HEK293T (cell line): ENCODE measurements at regions not wholly inside any gene's neighbourhood (a gene's known extent, or its start where the extent isn't known, plus 50 kb on each side); places are given as distances from the start of the nearest gene placed in this dataset.

Experiments used
- CTCF ChIA-PET: fragments of 350-600 bp; formaldehyde crosslinking; extraction: SDS; loops from one replicate; lab custom pipeline; 2021; ENCODE audit warnings: antibody characterized with exemption, inconsistent platforms; lab: Yijun Ruan, JAX
- POLR2A ChIA-PET: fragments of 350-600 bp; formaldehyde crosslinking; extraction: SDS; loops from one replicate; lab custom pipeline; 2020; ENCODE audit warnings: antibody characterized with exemption, inconsistent platforms; lab: Yijun Ruan, JAX
- DNase-seq: peaks from one replicate; pipeline ENCODE4 v3.0.0; 2012; ENCODE audit warnings: mixed read lengths; ENCODE audit errors: extremely low spot score
- ARNT ChIP-seq: fragments of 450-650 bp; IDR thresholded peaks from 2 replicates; pipeline ENCODE4 v1.6.1; 2017; ENCODE audit warnings: mild to moderate bottlenecking
- BHLHE40 ChIP-seq: fragments of 450-650 bp; IDR thresholded peaks from 2 replicates; pipeline ENCODE4 v1.6.1; 2016; ENCODE audit warnings: mild to moderate bottlenecking, moderate library complexity, borderline replicate concordance
- CTBP1 ChIP-seq: fragments of 450-650 bp; IDR thresholded peaks from 2 replicates; pipeline ENCODE4 v1.6.1; 2016; ENCODE audit warnings: borderline replicate concordance
- ELF4 ChIP-seq: fragments of 450-650 bp; IDR thresholded peaks from 2 replicates; pipeline ENCODE4 v1.6.1; 2017; ENCODE audit warnings: antibody characterized with exemption
- FOXA1 ChIP-seq: fragments of 450-650 bp; IDR thresholded peaks from 2 replicates; pipeline ENCODE4 v1.6.1; 2016; ENCODE audit warnings: mild to moderate bottlenecking
- FOXK2 ChIP-seq: fragments of 450-650 bp; IDR thresholded peaks from 2 replicates; pipeline ENCODE4 v1.6.1; 2016; ENCODE audit warnings: mild to moderate bottlenecking
- FOXM1 ChIP-seq: fragments of 450-650 bp; IDR thresholded peaks from 2 replicates; pipeline ENCODE4 v1.6.1; 2017; ENCODE audit warnings: mild to moderate bottlenecking, borderline replicate concordance
- HDGF ChIP-seq: fragments of 450-650 bp; IDR thresholded peaks from 2 replicates; pipeline ENCODE4 v1.6.1; 2017; ENCODE audit warnings: antibody characterized with exemption, borderline replicate concordance
- L3MBTL2 ChIP-seq: fragments of 450-650 bp; conservative IDR thresholded peaks from 2 replicates; pipeline ENCODE4 v1.6.1; 2016; ENCODE audit warnings: mild to moderate bottlenecking
- LEF1 ChIP-seq: fragments of 450-650 bp; IDR thresholded peaks from 2 replicates; pipeline ENCODE4 v1.6.1; 2017; ENCODE audit warnings: mild to moderate bottlenecking, borderline replicate concordance
- NFRKB ChIP-seq: fragments of 450-650 bp; IDR thresholded peaks from 2 replicates; pipeline ENCODE4 v1.6.1; 2016; ENCODE audit warnings: mild to moderate bottlenecking, moderate library complexity
- PKNOX1 ChIP-seq: fragments of 450-650 bp; IDR thresholded peaks from 2 replicates; pipeline ENCODE4 v1.6.1; 2016
- SP1 ChIP-seq: fragments of 450-650 bp; IDR thresholded peaks from 2 replicates; pipeline ENCODE4 v1.6.1; 2017
- SUZ12 ChIP-seq: fragments of 450-650 bp; IDR thresholded peaks from 2 replicates; pipeline ENCODE4 v1.6.1; 2016; ENCODE audit warnings: mild to moderate bottlenecking
- TARDBP ChIP-seq: fragments of 450-650 bp; IDR thresholded peaks from 2 replicates; pipeline ENCODE4 v1.6.1; 2016
- ZNF384 ChIP-seq: fragments of 450-650 bp; IDR thresholded peaks from 2 replicates; pipeline ENCODE4 v1.6.1; 2016

- ChIA-PET CTCF (no interaction called here), POLR2A (no interaction called here)
- TF ChIP-seq L3MBTL2 (no peak), NFRKB (no peak), CTBP1 (no peak), TARDBP (no peak), SP1 (no peak), FOXK2 (no peak), FOXM1 (no peak)
- no peak for DNase-seq
These were observed 1001.8 kb downstream of the KCNT2 start for GRCh38 chr1:195606483-195606882.

DNA sequence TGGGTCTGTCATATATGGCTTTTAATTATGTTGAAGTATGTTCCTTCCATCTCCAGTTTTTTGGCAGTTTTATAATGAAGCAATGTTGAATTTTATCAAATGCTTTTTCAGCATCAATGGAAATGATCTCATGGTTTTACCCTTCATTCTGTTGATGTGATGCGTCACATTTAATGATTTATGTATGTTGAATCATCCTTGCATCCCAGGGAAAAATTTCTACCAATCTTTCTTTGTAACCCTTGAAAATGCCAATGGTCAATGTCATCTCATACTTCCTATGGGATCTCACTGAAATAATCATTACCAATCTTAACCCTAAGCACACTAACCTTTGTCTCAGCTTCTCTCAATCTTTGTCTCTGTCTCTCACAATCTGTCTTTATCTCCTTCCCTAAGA, 1004.0 kb downstream of the KCNT2 start:
- TF ChIP-seq NFRKB (no peak), PKNOX1 (no peak), FOXM1 (no peak), FOXA1 (no peak), ELF4 (no peak), LEF1 (no peak), SP1 (no peak), L3MBTL2 (no peak), BHLHE40 (no peak), FOXK2 (no peak), ARNT (no peak), CTBP1 (no peak), HDGF (no peak), TARDBP (no peak), ZNF384 (no peak), SUZ12 (no peak)
- CTCF ChIA-PET = no interaction called here
- POLR2A ChIA-PET = no interaction called here
- no peak for DNase-seq

DNA sequence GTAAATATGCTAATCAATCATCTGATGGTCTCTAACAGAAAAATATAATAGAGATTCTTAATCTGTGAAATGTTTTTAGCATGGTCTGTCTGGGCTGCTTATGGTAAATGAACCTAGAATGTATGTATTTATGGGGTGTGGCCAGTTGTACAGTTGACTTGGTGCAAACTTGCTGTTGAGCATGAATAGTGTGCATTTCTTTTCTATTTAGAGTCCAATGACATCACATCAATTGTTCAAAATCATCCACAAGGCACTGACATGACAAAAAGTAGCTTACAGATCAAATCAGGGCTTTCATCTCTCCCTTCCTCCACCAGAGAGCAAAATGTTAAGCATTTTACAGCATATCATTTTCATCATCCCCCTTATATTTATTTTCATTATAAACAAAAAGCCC, 1010.3 kb downstream of the KCNT2 start:
- TF ChIP-seq LEF1 (no peak), FOXK2 (no peak), ELF4 (no peak), NFRKB (no peak), TARDBP (no peak), FOXM1 (no peak), SP1 (no peak)
- ChIA-PET POLR2A (no interaction called here), CTCF (no interaction called here)
- DNase-seq = no peak

GRCh38 chr1:195594773-195595172, 1013.5 kb downstream of the KCNT2 start:
- TF ChIP-seq LEF1 (no peak), PKNOX1 (no peak), FOXK2 (no peak), ZNF384 (no peak), HDGF (no peak), ELF4 (no peak), L3MBTL2 (no peak), SP1 (no peak), NFRKB (no peak), BHLHE40 (no peak)
- DNase-seq = no peak
- ChIA-PET CTCF (interaction anchor here (0.5 kb wide), 1 partner anchor 377 kb away, joined by 3 read pairs; no protein-coding TSS in a partner anchor), POLR2A (no interaction called here)

DNA sequence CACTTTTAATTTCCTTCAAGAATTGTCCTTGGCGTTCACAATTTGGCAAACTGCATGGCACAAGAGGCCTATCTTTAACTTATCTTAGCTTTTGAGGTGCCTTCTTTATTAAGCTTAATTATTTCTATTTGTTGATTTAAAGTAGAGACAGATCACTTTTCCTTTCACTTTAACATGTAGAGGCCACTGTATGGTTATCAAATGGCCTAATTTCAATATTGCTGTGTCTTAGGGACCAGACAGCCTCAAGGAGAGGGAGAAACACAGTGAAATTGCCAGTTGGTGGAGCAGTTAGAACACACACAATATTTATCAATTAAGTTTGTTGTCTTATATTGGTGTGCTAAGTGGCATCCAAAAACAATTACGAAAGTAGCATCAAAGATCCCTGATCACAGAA, 1013.9 kb downstream of the KCNT2 start:
- ChIA-PET POLR2A (no interaction called here), CTCF (no interaction called here)
- no peak for DNase-seq
- no peak for TF ChIP-seq L3MBTL2
- no peak for TF ChIP-seq PKNOX1
- no peak for TF ChIP-seq ELF4
- no peak for TF ChIP-seq LEF1
- no peak for TF ChIP-seq FOXK2
- TF ChIP-seq SUZ12 = no peak
- no peak for TF ChIP-seq FOXM1
- no peak for TF ChIP-seq ARNT
- TF ChIP-seq HDGF = no peak
- no peak for TF ChIP-seq CTBP1
- TF ChIP-seq ZNF384 = no peak
- TF ChIP-seq BHLHE40 = no peak
- no peak for TF ChIP-seq NFRKB
- no peak for TF ChIP-seq TARDBP
- no peak for TF ChIP-seq FOXA1

- CTCF ChIA-PET = no interaction called here
- TF ChIP-seq ZNF384 = no peak
- no peak for TF ChIP-seq ARNT
- peak; percentile 71 for TF ChIP-seq PKNOX1
- POLR2A ChIA-PET = no interaction called here
- no peak for DNase-seq
These were observed 1016.1 kb downstream of the KCNT2 start for GRCh38 chr1:195591917-195592672.
